ENCODE measurements at regions not wholly inside any gene's neighbourhood (a gene's known extent, or its start where the extent isn't known, plus 50 kb on each side); places are given as distances from the start of the nearest gene placed in this dataset.

- no peak overlapping the region for H2AK5ac ChIP-seq (ENCODE audit: low read depth, low read length)
- no peak overlapping the region for H3K4me3 ChIP-seq (ENCODE audit: insufficient read depth, low read depth, low read length)
- H4K5ac ChIP-seq (ENCODE audit: low read depth, low read length) = no peak overlapping the region
- H3K9me3 ChIP-seq (ENCODE audit: control insufficient read depth, insufficient read depth, low read length) = no peaks in the 10 kb centered on the region
- no CpG with 5 or more reads among the region's 4 CpGs for WGBS, 2 experiments (ENCODE audit: extremely low coverage in 2 of 2, insufficient read length in 1 of 2)
- H3K79me1 ChIP-seq (ENCODE audit: low read depth in 1 of 2, low read length in 2 of 2) = no peaks in the 10 kb centered on the region
- no peak overlapping the region for H3K4ac ChIP-seq (ENCODE audit: low read depth, low read length)
- CTCF ChIA-PET = no interaction called here
- ATAC-seq (ENCODE audit: low read depth) (no peak), DNase-seq (no peak)
- no TSS peak for BruUV-seq (replicated peaks)
- dilution Hi-C loops (cut with HindIII; ENCODE audit: low sequenced_read_pairs, unreplicated experiment) = no loop called here
- no peak overlapping the region for H3K9ac ChIP-seq (ENCODE audit: low read depth, low read length)
- H3K36me3 ChIP-seq (ENCODE audit: control insufficient read depth, insufficient read depth, low read length) = no peaks in the 10 kb centered on the region
- H3K4me1 ChIP-seq (ENCODE audit: control insufficient read depth, insufficient read depth, low read length) = no peaks in the 10 kb centered on the region
- no peak overlapping the region for H2BK120ac ChIP-seq (ENCODE audit: low read depth, low read length)
- no peaks in the 10 kb centered on the region for H4K20me1 ChIP-seq (ENCODE audit: insufficient read depth, low read length)
- H3K9me1 ChIP-seq (ENCODE audit: insufficient read depth, low read length) = no peaks in the 10 kb centered on the region
- H3K23ac ChIP-seq (ENCODE audit: low read depth, low read length) = no peak overlapping the region
- H2BK20ac ChIP-seq (ENCODE audit: low read depth, low read length) = no peak overlapping the region
- H2BK15ac ChIP-seq (ENCODE audit: low read depth, low read length) = no peak overlapping the region
- H4K91ac ChIP-seq (ENCODE audit: insufficient read depth, low read depth, low read length) = no peak overlapping the region
- no peak overlapping the region for H3K4me2 ChIP-seq (ENCODE audit: low read depth, low read length)
- H3K18ac ChIP-seq (ENCODE audit: low read depth, low read length) = no peak overlapping the region
- in situ Hi-C loops (cut with MboI; ENCODE audit: low sequenced_read_pairs) = no loop called here
- no peak overlapping the region for H2BK5ac ChIP-seq (ENCODE audit: low read depth, low read length, poor library complexity, severe bottlenecking)
- no peak overlapping the region for H4K8ac ChIP-seq (ENCODE audit: low read depth in 2 of 2, low read length in 2 of 2)
- H3K27ac ChIP-seq (ENCODE audit: insufficient read depth, low read length) = no peak overlapping the region
- no peak overlapping the region for H2AFZ ChIP-seq (replicated peaks; ENCODE audit: low read length, poor library complexity)
- no peaks in the 10 kb centered on the region for H3K27me3 ChIP-seq (ENCODE audit: control insufficient read depth, insufficient read depth, low read length)
- intact Hi-C loops (cut with micrococcal nuclease) = no loop called here
- POLR2A ChIA-PET (ENCODE audit: unreplicated experiment) = no interaction called here
- H2AK9ac ChIP-seq (replicated peaks; ENCODE audit: low read depth, low read length, poor library complexity) = no peak overlapping the region
- H3K56ac ChIP-seq (ENCODE audit: extremely low read depth, insufficient read depth, low read length) = no peak overlapping the region
- TF ChIP-seq CEBPB (IDR thresholded peaks at IDR 0.05; ENCODE audit: low read depth, low read length) (no peak), BHLHE40 (IDR thresholded peaks at IDR 0.05; ENCODE audit: low read depth, low read length) (no peak), CHD1 (IDR thresholded peaks at IDR 0.05; ENCODE audit: low read depth, low read length) (no peak), RFX5 (IDR thresholded peaks at IDR 0.05; ENCODE audit: low read depth, low read length) (no peak), ELK1 (IDR thresholded peaks at IDR 0.05; ENCODE audit: borderline replicate concordance, low read depth, low read length) (no peak), NFE2L2 (IDR thresholded peaks at IDR 0.05; ENCODE audit: low read depth, low read length) (no peak), FOS (IDR thresholded peaks at IDR 0.05; ENCODE audit: low read depth, low read length) (no peak), MAFK (IDR thresholded peaks at IDR 0.05; ENCODE audit: low read depth, low read length) (no peak), RAD21 (IDR thresholded peaks at IDR 0.05; ENCODE audit: low read length) (no peak), MAZ (IDR thresholded peaks at IDR 0.05; ENCODE audit: borderline replicate concordance, low read depth, low read length) (no peak), MXI1 (IDR thresholded peaks at IDR 0.05; ENCODE audit: borderline replicate concordance, low read depth, low read length) (no peak), POLR2A (IDR thresholded peaks at IDR 0.05; ENCODE audit: low read depth, low read length) (no peak), RCOR1 (IDR thresholded peaks at IDR 0.05; ENCODE audit: insufficient replicate concordance, low read length) (no peak), SMC3 (IDR thresholded peaks at IDR 0.05; ENCODE audit: low read depth, low read length) (no peak)
- H3K14ac ChIP-seq (replicated peaks; ENCODE audit: low read depth, low read length) = no peak overlapping the region
Observed at GRCh38 chr11:104451197-104451893, 287.4 kb upstream of the PDGFD start.

Measured in IMR-90 (cell line).